ENCODE measurements at regions not wholly inside any gene's neighbourhood (a gene's known extent, or its start where the extent isn't known, plus 50 kb on each side); places are given as distances from the start of the nearest gene placed in this dataset.

- Histone ChIP-seq H2BK12ac (ENCODE audit: low read length) (no peak overlapping the region), H2AK5ac (ENCODE audit: low read depth, low read length) (no peak overlapping the region), H3K27ac (replicated peaks; ENCODE audit: low read length) (no peak overlapping the region), H2BK120ac (ENCODE audit: low read depth, low read length) (no peak overlapping the region), H3K9me3 (replicated peaks in 1 of 2; ENCODE audit: control insufficient read depth in 2 of 2, insufficient read depth in 1 of 2, low read depth in 1 of 2, low read length in 2 of 2) (no peaks in the 10 kb centered on the region), H3K23ac (ENCODE audit: low read depth, low read length, poor library complexity) (no peak overlapping the region), H2BK15ac (ENCODE audit: low read length) (no peak overlapping the region), H3K14ac (ENCODE audit: low read length) (no peak overlapping the region), H2AFZ (ENCODE audit: low read length) (no peak overlapping the region), H3K79me1 (ENCODE audit: low read depth, low read length) (no peaks in the 10 kb centered on the region), H3K9ac (ENCODE audit: low read depth, low read length, poor library complexity) (no peak overlapping the region), H3K18ac (ENCODE audit: low read length) (no peak overlapping the region), H3K4me1 (ENCODE audit: control insufficient read depth in 2 of 2, insufficient read depth in 1 of 2, low read depth in 1 of 2, low read length in 2 of 2) (no peaks in the 10 kb centered on the region), H2BK5ac (ENCODE audit: low read length) (no peak overlapping the region), H4K91ac (ENCODE audit: low read depth, low read length, poor library complexity) (no peak overlapping the region), H3K4ac (ENCODE audit: low read length) (no peak overlapping the region), H3K4me3 (ENCODE audit: low read length in 2 of 2) (no peak overlapping the region), H4K8ac (ENCODE audit: low read depth, low read length) (no peak overlapping the region), H3K4me2 (ENCODE audit: insufficient read depth, low read length, poor library complexity, severe bottlenecking) (no peak overlapping the region), H3K27me3 (ENCODE audit: control insufficient read depth in 3 of 3, insufficient read depth in 3 of 3, low read depth in 1 of 3, low read length in 3 of 3) (no peaks in the 10 kb centered on the region), H3K36me3 (replicated peaks in 1 of 2; ENCODE audit: control insufficient read depth in 2 of 2, insufficient read depth in 2 of 2, low read length in 2 of 2) (no peaks in the 10 kb centered on the region)
- WGBS, 2 donors (ENCODE audit: extremely low coverage in 2 of 2, insufficient read length in 2 of 2, insufficient replicate concordance in 1 of 2) = no CpG with 5 or more reads among the region's 7 CpGs
- DNase-seq (ENCODE audit: low spot score) = no peak
Observed at GRCh38 chr13:40145139-40145538, 489.7 kb downstream of the COG6 start.

GRCh38 chr13:40146063-40146462, 490.6 kb downstream of the COG6 start:
- Histone ChIP-seq H3K9ac (ENCODE audit: low read depth, low read length, poor library complexity) (no peak overlapping the region), H4K91ac (ENCODE audit: low read depth, low read length, poor library complexity) (no peak overlapping the region), H3K27me3 (ENCODE audit: control insufficient read depth in 3 of 3, insufficient read depth in 3 of 3, low read depth in 1 of 3, low read length in 3 of 3) (no peaks in the 10 kb centered on the region), H3K4ac (ENCODE audit: low read length) (no peak overlapping the region), H2BK15ac (ENCODE audit: low read length) (no peak overlapping the region), H3K36me3 (replicated peaks in 1 of 2; ENCODE audit: control insufficient read depth in 2 of 2, insufficient read depth in 2 of 2, low read length in 2 of 2) (no peaks in the 10 kb centered on the region), H2BK5ac (ENCODE audit: low read length) (no peak overlapping the region), H2BK12ac (ENCODE audit: low read length) (no peak overlapping the region), H3K23ac (ENCODE audit: low read depth, low read length, poor library complexity) (no peak overlapping the region), H3K4me3 (ENCODE audit: low read length in 2 of 2) (no peak overlapping the region), H2BK120ac (ENCODE audit: low read depth, low read length) (no peak overlapping the region), H3K9me3 (replicated peaks in 1 of 2; ENCODE audit: control insufficient read depth in 2 of 2, insufficient read depth in 1 of 2, low read depth in 1 of 2, low read length in 2 of 2) (no peaks in the 10 kb centered on the region), H2AFZ (ENCODE audit: low read length) (no peak overlapping the region), H3K4me1 (ENCODE audit: control insufficient read depth in 2 of 2, insufficient read depth in 1 of 2, low read depth in 1 of 2, low read length in 2 of 2) (no peaks in the 10 kb centered on the region), H4K8ac (ENCODE audit: low read depth, low read length) (no peak overlapping the region), H3K79me1 (ENCODE audit: low read depth, low read length) (no peaks in the 10 kb centered on the region), H3K27ac (replicated peaks; ENCODE audit: low read length) (no peak overlapping the region), H3K18ac (ENCODE audit: low read length) (no peak overlapping the region), H3K14ac (ENCODE audit: low read length) (no peak overlapping the region), H2AK5ac (ENCODE audit: low read depth, low read length) (no peak overlapping the region), H3K4me2 (ENCODE audit: insufficient read depth, low read length, poor library complexity, severe bottlenecking) (no peak overlapping the region)
- no CpG with 5 or more reads among the region's 5 CpGs for WGBS, 2 donors (ENCODE audit: extremely low coverage in 2 of 2, insufficient read length in 2 of 2, insufficient replicate concordance in 1 of 2)
- no peak for DNase-seq (ENCODE audit: low spot score)

GRCh38 chr13:40146611-40147117, 491.2 kb downstream of the COG6 start:
- Histone ChIP-seq H2BK120ac (ENCODE audit: low read depth, low read length) (no peak overlapping the region), H3K4me3 (ENCODE audit: low read length in 2 of 2) (no peak overlapping the region), H2BK15ac (ENCODE audit: low read length) (no peak overlapping the region), H2BK5ac (ENCODE audit: low read length) (no peak overlapping the region), H4K8ac (ENCODE audit: low read depth, low read length) (no peak overlapping the region), H3K9me3 (replicated peaks in 1 of 2; ENCODE audit: control insufficient read depth in 2 of 2, insufficient read depth in 1 of 2, low read depth in 1 of 2, low read length in 2 of 2) (no peaks in the 10 kb centered on the region), H2AK5ac (ENCODE audit: low read depth, low read length) (no peak overlapping the region), H2BK12ac (ENCODE audit: low read length) (no peak overlapping the region), H3K14ac (ENCODE audit: low read length) (no peak overlapping the region), H3K36me3 (replicated peaks in 1 of 2; ENCODE audit: control insufficient read depth in 2 of 2, insufficient read depth in 2 of 2, low read length in 2 of 2) (no peaks in the 10 kb centered on the region), H3K18ac (ENCODE audit: low read length) (no peak overlapping the region), H3K9ac (ENCODE audit: low read depth, low read length, poor library complexity) (no peak overlapping the region), H3K27ac (replicated peaks; ENCODE audit: low read length) (no peak overlapping the region), H2AFZ (ENCODE audit: low read length) (no peak overlapping the region), H3K4me1 (ENCODE audit: control insufficient read depth in 2 of 2, insufficient read depth in 1 of 2, low read depth in 1 of 2, low read length in 2 of 2) (no peaks in the 10 kb centered on the region), H3K79me1 (ENCODE audit: low read depth, low read length) (no peaks in the 10 kb centered on the region), H4K91ac (ENCODE audit: low read depth, low read length, poor library complexity) (no peak overlapping the region), H3K4me2 (ENCODE audit: insufficient read depth, low read length, poor library complexity, severe bottlenecking) (no peak overlapping the region), H3K23ac (ENCODE audit: low read depth, low read length, poor library complexity) (no peak overlapping the region), H3K27me3 (ENCODE audit: control insufficient read depth in 3 of 3, insufficient read depth in 3 of 3, low read depth in 1 of 3, low read length in 3 of 3) (no peaks in the 10 kb centered on the region), H3K4ac (ENCODE audit: low read length) (no peak overlapping the region)
- no peak for DNase-seq (ENCODE audit: low spot score)
- WGBS, 2 donors (ENCODE audit: extremely low coverage in 2 of 2, insufficient read length in 2 of 2, insufficient replicate concordance in 1 of 2) = no CpG with 5 or more reads among the region's 11 CpGs

- Histone ChIP-seq H3K27ac (replicated peaks; ENCODE audit: low read length) (no peak overlapping the region), H3K18ac (ENCODE audit: low read length) (no peak overlapping the region), H3K4me2 (ENCODE audit: insufficient read depth, low read length, poor library complexity, severe bottlenecking) (no peak overlapping the region), H2BK15ac (ENCODE audit: low read length) (no peak overlapping the region), H3K4me3 (ENCODE audit: low read length in 2 of 2) (no peak overlapping the region), H3K14ac (ENCODE audit: low read length) (no peak overlapping the region), H3K9ac (ENCODE audit: low read depth, low read length, poor library complexity) (no peak overlapping the region), H3K4ac (ENCODE audit: low read length) (no peak overlapping the region), H3K9me3 (replicated peaks in 1 of 2; ENCODE audit: control insufficient read depth in 2 of 2, insufficient read depth in 1 of 2, low read depth in 1 of 2, low read length in 2 of 2) (no peaks in the 10 kb centered on the region), H2AFZ (ENCODE audit: low read length) (no peak overlapping the region), H2BK5ac (ENCODE audit: low read length) (no peak overlapping the region), H3K27me3 (ENCODE audit: control insufficient read depth in 3 of 3, insufficient read depth in 3 of 3, low read depth in 1 of 3, low read length in 3 of 3) (no peaks in the 10 kb centered on the region), H3K4me1 (ENCODE audit: control insufficient read depth in 2 of 2, insufficient read depth in 1 of 2, low read depth in 1 of 2, low read length in 2 of 2) (no peaks in the 10 kb centered on the region), H2BK120ac (ENCODE audit: low read depth, low read length) (no peak overlapping the region), H3K79me1 (ENCODE audit: low read depth, low read length) (no peaks in the 10 kb centered on the region), H3K36me3 (replicated peaks in 1 of 2; ENCODE audit: control insufficient read depth in 2 of 2, insufficient read depth in 2 of 2, low read length in 2 of 2) (no peaks in the 10 kb centered on the region), H2BK12ac (ENCODE audit: low read length) (no peak overlapping the region), H4K91ac (ENCODE audit: low read depth, low read length, poor library complexity) (no peak overlapping the region), H3K23ac (ENCODE audit: low read depth, low read length, poor library complexity) (no peak overlapping the region), H4K8ac (ENCODE audit: low read depth, low read length) (no peak overlapping the region), H2AK5ac (ENCODE audit: low read depth, low read length) (no peak overlapping the region)
- no peak for DNase-seq (ENCODE audit: low spot score)
- no CpG with 5 or more reads among the region's 4 CpGs for WGBS, 2 donors (ENCODE audit: extremely low coverage in 2 of 2, insufficient read length in 2 of 2, insufficient replicate concordance in 1 of 2)
Observed at GRCh38 chr13:40148101-40148500, 492.6 kb downstream of the COG6 start.

Data from neuronal stem cell (in vitro differentiated cells).